Loucy (cell line): ENCODE measurements at regions not wholly inside any gene's neighbourhood (a gene's known extent, or its start where the extent isn't known, plus 50 kb on each side); places are given as distances from the start of the nearest gene placed in this dataset.

Experiments
- H2AFZ ChIP-seq: fragments of 200-600 bp; sonication (generic); 2 replicates; pipeline ENCODE4 v1.6.0; 2016; ENCODE audit warnings: antibody characterized with exemption, mild to moderate bottlenecking, low read length, moderate library complexity
- H3F3A ChIP-seq: fragments of 200-600 bp; 2 replicates; pipeline ENCODE4 v1.6.0; 2016; ENCODE audit warnings: antibody characterized with exemption, low read depth, mild to moderate bottlenecking
- H3K27me3 ChIP-seq: fragments of 200-600 bp; sonication (generic); 2 replicates; pipeline ENCODE4 v1.6.1; 2014; ENCODE audit warnings: low read length, mild to moderate bottlenecking; ENCODE audit not compliant: insufficient read depth, poor library complexity, severe bottlenecking
- H3K36me3 ChIP-seq: fragments of 200-600 bp; sonication (generic); 2 replicates; pipeline ENCODE4 v1.6.1; 2016; ENCODE audit warnings: low read length; ENCODE audit not compliant: insufficient read depth
- H3K4me1 ChIP-seq: fragments of 200-600 bp; sonication (generic); 2 replicates; pipeline ENCODE4 v1.5.1; 2014; ENCODE audit warnings: low read length, mild to moderate bottlenecking; ENCODE audit not compliant: insufficient read depth, poor library complexity, severe bottlenecking
- H3K4me2 ChIP-seq: fragments of 200-600 bp; sonication (generic); 2 replicates; pipeline ENCODE4 v1.6.0; 2014; ENCODE audit warnings: antibody characterized with exemption, low read length, low read depth, mild to moderate bottlenecking; ENCODE audit not compliant: poor library complexity, severe bottlenecking
- H3K4me3 ChIP-seq: fragments of 200-600 bp; sonication (generic); 2 replicates; pipeline ENCODE4 v1.5.1; 2014; ENCODE audit warnings: low read length, mild to moderate bottlenecking, mixed read lengths; ENCODE audit not compliant: poor library complexity, severe bottlenecking
- H3K79me2 ChIP-seq: fragments of 200-600 bp; sonication (generic); 2 replicates; pipeline ENCODE4 v1.6.1; 2014; ENCODE audit warnings: low read length; ENCODE audit not compliant: insufficient read depth
- H3K9ac ChIP-seq: fragments of 200-600 bp; sonication (generic); 2 replicates; pipeline ENCODE4 v1.6.0; 2014; ENCODE audit warnings: mild to moderate bottlenecking, low read depth, low read length, moderate library complexity; ENCODE audit not compliant: poor library complexity, severe bottlenecking
- H3K9me2 ChIP-seq: fragments of 200-600 bp; sonication (generic); replicated peaks from 2 replicates; pipeline ENCODE4 v1.6.1; 2016; ENCODE audit warnings: low read depth, low read length, mixed read lengths
- H3K9me3 ChIP-seq: fragments of 200-600 bp; sonication (generic); 2 replicates; pipeline ENCODE4 v1.6.1; 2014; ENCODE audit warnings: mild to moderate bottlenecking, antibody characterized with exemption, low read length, low read depth; ENCODE audit not compliant: insufficient read depth
- H4K20me1 ChIP-seq: fragments of 200-600 bp; sonication (generic); 2 replicates; pipeline ENCODE4 v1.6.0; 2014; ENCODE audit warnings: antibody characterized with exemption, low read length, mild to moderate bottlenecking; ENCODE audit not compliant: insufficient read depth, poor library complexity, severe bottlenecking
- CTCF ChIP-seq: fragments of 200-600 bp; sonication (generic); conservative IDR thresholded peaks from 2 replicates; pipeline ENCODE4 v1.5.1; 2014; ENCODE audit warnings: mild to moderate bottlenecking, antibody characterized with exemption, low read length
- EZH2phosphoT487 ChIP-seq: fragments of 200-600 bp; IDR thresholded peaks from 2 replicates; pipeline ENCODE4 v1.6.1; 2018; ENCODE audit warnings: antibody characterized with exemption, mild to moderate bottlenecking, moderate library complexity, borderline replicate concordance

DNA sequence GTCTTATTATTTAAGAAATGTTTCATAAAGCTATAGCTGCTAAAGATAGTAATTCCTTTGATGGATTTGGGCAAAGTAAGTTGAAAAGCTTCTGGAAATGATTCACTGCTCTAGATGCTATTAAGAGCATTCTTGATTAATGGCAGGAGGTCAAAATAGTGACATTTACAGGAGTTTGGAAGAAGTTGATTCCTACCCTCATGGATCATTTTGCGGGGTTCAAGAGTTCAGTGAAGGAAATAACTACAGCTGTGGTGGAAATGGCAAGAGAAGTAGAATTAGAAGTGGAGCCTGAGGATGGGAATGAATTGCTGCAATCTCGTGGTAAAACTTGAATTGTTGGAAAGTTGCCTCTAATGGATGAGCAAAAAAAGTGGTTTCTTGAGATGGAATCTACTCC, 316.1 kb downstream of the UTRN start:
- peaks cover 8% of the 10 kb centered on the region; the same call in 1 of the 2 replicates for H3K36me3 ChIP-seq
- no peak overlapping the region for H3K4me3 ChIP-seq
- no peaks in the 10 kb centered on the region for H4K20me1 ChIP-seq
- no peaks in the 10 kb centered on the region for H3K79me2 ChIP-seq
- H3K9ac ChIP-seq: no peak overlapping the region
- TF ChIP-seq EZH2phosphoT487 (no peak), CTCF (no peak)
- no peaks in the 10 kb centered on the region for H3F3A ChIP-seq
- H2AFZ ChIP-seq: no peak overlapping the region
- H3K4me1 ChIP-seq: peaks cover 16% of the 10 kb centered on the region
- H3K9me2 ChIP-seq: no peaks in the 10 kb centered on the region
- no peak overlapping the region for H3K4me2 ChIP-seq
- peaks cover 8% of the 10 kb centered on the region; the same call in 1 of the 2 replicates for H3K9me3 ChIP-seq
- no peaks in the 10 kb centered on the region for H3K27me3 ChIP-seq

- H4K20me1 ChIP-seq: no peaks in the 10 kb centered on the region
- H3K4me1 ChIP-seq: peaks cover 16% of the 10 kb centered on the region
Measured at GRCh38 chr6:144602523-144603180, 317.5 kb downstream of the UTRN start.

GRCh38 chr6:144606083-144606482, 320.9 kb downstream of the UTRN start:
- Histone ChIP-seq H3K79me2 (no peaks in the 10 kb centered on the region), H3K4me1 (peaks cover 21% of the 10 kb centered on the region)

More at GRCh38 chr6:144602523-144603180, 317.5 kb downstream of the UTRN start:
- no peak overlapping the region for H3K4me3 ChIP-seq
- no peak overlapping the region for H3K4me2 ChIP-seq
- TF ChIP-seq EZH2phosphoT487 (no peak), CTCF (no peak)
- H3K9me3 ChIP-seq: peaks cover 8% of the 10 kb centered on the region; the same call in 1 of the 2 replicates
- H3F3A ChIP-seq: no peaks in the 10 kb centered on the region
- peaks cover 16% of the 10 kb centered on the region; the same call in 1 of the 2 replicates for H3K36me3 ChIP-seq
- no peaks in the 10 kb centered on the region for H3K79me2 ChIP-seq
- H3K27me3 ChIP-seq: no peaks in the 10 kb centered on the region
- H3K9ac ChIP-seq: no peak overlapping the region
- no peaks in the 10 kb centered on the region for H3K9me2 ChIP-seq
- no peak overlapping the region for H2AFZ ChIP-seq

More at GRCh38 chr6:144606083-144606482, 320.9 kb downstream of the UTRN start:
- Histone ChIP-seq H3K36me3 (peaks cover 11% of the 10 kb centered on the region), H3K9me3 (peaks cover 4% of the 10 kb centered on the region; the same call in 1 of the 2 replicates), H4K20me1 (no peaks in the 10 kb centered on the region), H3K4me2 (no peak overlapping the region), H3K4me3 (no peak overlapping the region), H3K27me3 (no peaks in the 10 kb centered on the region), H3F3A (no peaks in the 10 kb centered on the region), H2AFZ (no peak overlapping the region), H3K9ac (no peak overlapping the region), H3K9me2 (no peaks in the 10 kb centered on the region)
- no peak for TF ChIP-seq CTCF
- no peak for TF ChIP-seq EZH2phosphoT487
